HAP-1 (cell line): ENCODE measurements at regions not wholly inside any gene's neighbourhood (a gene's known extent, or its start where the extent isn't known, plus 50 kb on each side); places are given as distances from the start of the nearest gene placed in this dataset.
A peak's percentile ranks its signal among the peaks of the same experiment; 100 is the strongest.

Source experiments
- DNase-seq, 2 experiments: peaks; one replicate each; pipeline ENCODE4 v3.0.0-alpha.2; 2016 to 2020; ENCODE audit warnings: low spot score in 2 of 2
- H3K27me3 ChIP-seq: fragments of 250-450 bp; sonication (Bioruptor Pico); 2 replicates; pipeline ENCODE4 v1.5.1; 2020; ENCODE audit warnings: low read depth, mild to moderate bottlenecking, moderate library complexity
- H3K36me3 ChIP-seq: fragments of 250-450 bp; sonication (Bioruptor Pico); replicated peaks from 2 replicates; pipeline ENCODE4 v1.5.1; 2020; ENCODE audit warnings: mild to moderate bottlenecking
- H3K4me1 ChIP-seq: fragments of 250-450 bp; sonication (Bioruptor Pico); 2 replicates; pipeline ENCODE4 v1.5.1; 2020; ENCODE audit warnings: mild to moderate bottlenecking
- H3K4me3 ChIP-seq: fragments of 250-450 bp; sonication (Bioruptor Pico); 2 replicates; pipeline ENCODE4 v1.5.1; 2020; ENCODE audit warnings: mild to moderate bottlenecking, moderate library complexity
- H3K9me3 ChIP-seq: fragments of 250-450 bp; sonication (Bioruptor Pico); 2 replicates; pipeline ENCODE4 v1.5.1; 2020; ENCODE audit warnings: mild to moderate bottlenecking, moderate library complexity
- in situ Hi-C: fragments of 300-500 bp; cut with MboI; formaldehyde crosslinking; loops from 3 replicates; pipeline ENCODE4 v1.14.3; 2020; ENCODE audit warnings: low sequenced_read_pairs, inconsistent platforms, mixed read lengths

GRCh38 chr9:18194316-18194715, 279.6 kb upstream of the ADAMTSL1 start:
- Histone ChIP-seq H3K9me3 (no peaks in the 10 kb centered on the region), H3K4me3 (no peak overlapping the region), H3K36me3 (no peaks in the 10 kb centered on the region), H3K27me3 (no peaks in the 10 kb centered on the region), H3K4me1 (peaks cover 13% of the 10 kb centered on the region)
- in situ Hi-C loops, result no loop called here
- no peak for DNase-seq

- H3K4me3 ChIP-seq, result no peak overlapping the region
- in situ Hi-C loops, result no loop called here
- no peaks in the 10 kb centered on the region for H3K36me3 ChIP-seq
- DNase-seq, result no peak
- no peaks in the 10 kb centered on the region for H3K9me3 ChIP-seq
- H3K4me1 ChIP-seq, result peaks cover 8% of the 10 kb centered on the region
- no peaks in the 10 kb centered on the region for H3K27me3 ChIP-seq
Observed at GRCh38 chr9:18195223-18195622, 278.7 kb upstream of the ADAMTSL1 start.

GRCh38 chr9:18202924-18203323, 271.0 kb upstream of the ADAMTSL1 start:
- in situ Hi-C loops, result loop anchor here (10.0 kb wide), 1 partner anchor 668 kb away; no protein-coding TSS in a partner anchor
- H3K4me3 ChIP-seq, result no peak overlapping the region

GRCh38 chr9:18207735-18208134, 266.2 kb upstream of the ADAMTSL1 start:
- Histone ChIP-seq H3K27me3 (no peaks in the 10 kb centered on the region), H3K4me1 (no peaks in the 10 kb centered on the region; the same call in 1 of the 2 replicates), H3K9me3 (no peaks in the 10 kb centered on the region), H3K4me3 (no peak overlapping the region), H3K36me3 (no peaks in the 10 kb centered on the region)
- DNase-seq, result no peak
- in situ Hi-C loops, result loop anchor here (5.0 to 10.0 kb wide), 2 partner anchors 395 to 673 kb away; no protein-coding TSS in a partner anchor

More at GRCh38 chr9:18202924-18203323, 271.0 kb upstream of the ADAMTSL1 start:
- no peaks in the 10 kb centered on the region for H3K27me3 ChIP-seq
- no peak for DNase-seq
- no peaks in the 10 kb centered on the region for H3K36me3 ChIP-seq
- no peaks in the 10 kb centered on the region for H3K4me1 ChIP-seq
- H3K9me3 ChIP-seq, result no peaks in the 10 kb centered on the region

- DNase-seq, result peak; percentile 56 to 71
- Histone ChIP-seq H3K36me3 (no peaks in the 10 kb centered on the region), H3K4me1 (peaks cover 3% of the 10 kb centered on the region; the same call in 1 of the 2 replicates), H3K27me3 (no peaks in the 10 kb centered on the region), H3K9me3 (no peaks in the 10 kb centered on the region), H3K4me3 (no peak overlapping the region)
- in situ Hi-C loops, result loop anchor here (5.0 to 10.0 kb wide), 2 partner anchors 396 to 674 kb away; no protein-coding TSS in a partner anchor
Observed at GRCh38 chr9:18208166-18209059, 265.5 kb upstream of the ADAMTSL1 start.

- in situ Hi-C loops, result no loop called here
- Histone ChIP-seq H3K4me3 (no peak overlapping the region), H3K36me3 (no peaks in the 10 kb centered on the region), H3K9me3 (no peaks in the 10 kb centered on the region), H3K4me1 (peaks cover 3% of the 10 kb centered on the region; the same call in 1 of the 2 replicates), H3K27me3 (no peaks in the 10 kb centered on the region)
- DNase-seq, result no peak
Observed at GRCh38 chr9:18215626-18216025, 258.3 kb upstream of the ADAMTSL1 start.

GRCh38 chr9:18216376-18216775, 257.6 kb upstream of the ADAMTSL1 start:
- Histone ChIP-seq H3K36me3 (no peaks in the 10 kb centered on the region), H3K4me3 (no peak overlapping the region), H3K4me1 (peaks cover 3% of the 10 kb centered on the region; the same call in 1 of the 2 replicates), H3K27me3 (no peaks in the 10 kb centered on the region), H3K9me3 (no peaks in the 10 kb centered on the region)
- in situ Hi-C loops, result no loop called here
- DNase-seq, result no peak

GRCh38 chr9:18228101-18228500, 245.9 kb upstream of the ADAMTSL1 start:
- Histone ChIP-seq H3K4me3 (no peak overlapping the region), H3K27me3 (no peaks in the 10 kb centered on the region), H3K36me3 (no peaks in the 10 kb centered on the region), H3K9me3 (no peaks in the 10 kb centered on the region), H3K4me1 (no peaks in the 10 kb centered on the region)
- DNase-seq, result no peak
- in situ Hi-C loops, result no loop called here

- no peaks in the 10 kb centered on the region for H3K27me3 ChIP-seq
- DNase-seq, result no peak
- H3K36me3 ChIP-seq, result no peaks in the 10 kb centered on the region
- H3K9me3 ChIP-seq, result no peaks in the 10 kb centered on the region
- in situ Hi-C loops, result no loop called here
- H3K4me1 ChIP-seq, result no peaks in the 10 kb centered on the region
- H3K4me3 ChIP-seq, result no peak overlapping the region
Observed at GRCh38 chr9:18229992-18230676, 243.8 kb upstream of the ADAMTSL1 start.

GRCh38 chr9:18233311-18233710, 240.6 kb upstream of the ADAMTSL1 start:
- H3K36me3 ChIP-seq, result no peaks in the 10 kb centered on the region
- no peak for DNase-seq
- H3K4me3 ChIP-seq, result no peak overlapping the region
- in situ Hi-C loops, result no loop called here
- no peaks in the 10 kb centered on the region for H3K4me1 ChIP-seq
- H3K27me3 ChIP-seq, result no peaks in the 10 kb centered on the region
- no peaks in the 10 kb centered on the region for H3K9me3 ChIP-seq

GRCh38 chr9:18233776-18234445, 240.0 kb upstream of the ADAMTSL1 start:
- DNase-seq, result no peak
- in situ Hi-C loops, result no loop called here
- no peaks in the 10 kb centered on the region for H3K36me3 ChIP-seq
- no peaks in the 10 kb centered on the region for H3K9me3 ChIP-seq
- H3K27me3 ChIP-seq, result no peaks in the 10 kb centered on the region
- no peak overlapping the region for H3K4me3 ChIP-seq
- H3K4me1 ChIP-seq, result no peaks in the 10 kb centered on the region

GRCh38 chr9:18235181-18235908, 238.6 kb upstream of the ADAMTSL1 start:
- no peaks in the 10 kb centered on the region for H3K36me3 ChIP-seq
- H3K4me3 ChIP-seq, result no peak overlapping the region
- no peak for DNase-seq
- H3K4me1 ChIP-seq, result no peaks in the 10 kb centered on the region
- no peaks in the 10 kb centered on the region for H3K9me3 ChIP-seq
- in situ Hi-C loops, result no loop called here
- no peaks in the 10 kb centered on the region for H3K27me3 ChIP-seq

- H3K4me3 ChIP-seq, result no peak overlapping the region
- no peaks in the 10 kb centered on the region for H3K4me1 ChIP-seq
- DNase-seq, result no peak
- no peaks in the 10 kb centered on the region for H3K36me3 ChIP-seq
- H3K27me3 ChIP-seq, result no peaks in the 10 kb centered on the region
- in situ Hi-C loops, result no loop called here
- H3K9me3 ChIP-seq, result no peaks in the 10 kb centered on the region
Observed at GRCh38 chr9:18236336-18236735, 237.6 kb upstream of the ADAMTSL1 start.
